Testis (tissue), 2 donors: ENCODE measurements at regions not wholly inside any gene's neighbourhood (a gene's known extent, or its start where the extent isn't known, plus 50 kb on each side); places are given as distances from the start of the nearest gene placed in this dataset.

Source experiments
- DNase-seq: peaks from one replicate; pipeline ENCODE4 v3.0.0-alpha.2; 2019
- H3K27ac ChIP-seq, 2 donors: fragments of 200-600 bp; sonication (generic); one replicate each; pipeline ENCODE4 v1.5.1; 2019
- H3K27me3 ChIP-seq: fragments of 200-600 bp; sonication (generic); one replicate; pipeline ENCODE4 v1.5.1; 2019
- H3K36me3 ChIP-seq: fragments of 200-600 bp; sonication (generic); one replicate; pipeline ENCODE4 v1.5.1; 2017; ENCODE audit warnings: low read depth; ENCODE audit errors: missing control alignments
- H3K4me1 ChIP-seq: fragments of 200-600 bp; sonication (generic); one replicate; pipeline ENCODE4 v1.5.1; 2019
- H3K4me3 ChIP-seq, 2 donors: fragments of 200-600 bp; sonication (generic); one replicate each; pipeline ENCODE4 v1.5.1; 2017 to 2019
- H3K9me3 ChIP-seq: fragments of 200-600 bp; sonication (generic); one replicate; pipeline ENCODE4 v1.5.1; 2017
- CTCF ChIP-seq, 3 experiments: fragments of 450-650 bp in 2 of 3; fragments of 200-600 bp in 1 of 3; sonication (generic) in 1 of 3; IDR thresholded peaks; one replicate each; pipeline ENCODE4 v1.5.1; 2016 to 2019; ENCODE audit warnings: antibody characterized with exemption in 3 of 3, mild to moderate bottlenecking in 2 of 3, moderate library complexity in 1 of 3
- POLR2A ChIP-seq: fragments of 450-650 bp; IDR thresholded peaks from one replicate; pipeline ENCODE4 v1.6.1; 2017; ENCODE audit warnings: antibody characterized with exemption, mild to moderate bottlenecking, moderate library complexity
- WGBS, 2 donors: methylation state at CpG; one replicate each; pipeline ENCODE4 v1.1.5; 2018; 5-methylcytosine and 5-hydroxymethylcytosine counted together
- intact Hi-C: fragments of 100-400 bp; cut with DNase I; formaldehyde crosslinking; loops from one replicate; pipeline ENCODE4 v1.15.1; 2023; ENCODE audit warnings: low total_unique reads

- Histone ChIP-seq H3K27me3 (no peaks in the 10 kb centered on the region), H3K4me3 (no peak overlapping the region), H3K4me1 (no peaks in the 10 kb centered on the region), H3K27ac (no peak overlapping the region), H3K36me3 (no peaks in the 10 kb centered on the region), H3K9me3 (no peaks in the 10 kb centered on the region)
- TF ChIP-seq CTCF (IDR thresholded peaks at IDR 0.05) (no peak), POLR2A (no peak)
- DNase-seq, result no peak
- WGBS, 2 donors, result 91 to 92% methylated on average over 8 of the region's 8 CpGs
- intact Hi-C loops, result no loop called here
Observed at GRCh38 chr2:7450188-7450832, 533.1 kb downstream of the RNF144A start.

- Histone ChIP-seq H3K4me1 (no peaks in the 10 kb centered on the region), H3K27ac (no peak overlapping the region), H3K36me3 (no peaks in the 10 kb centered on the region), H3K27me3 (no peaks in the 10 kb centered on the region), H3K9me3 (no peaks in the 10 kb centered on the region), H3K4me3 (no peak overlapping the region)
- intact Hi-C loops, result no loop called here
- 76 to 86% methylated on average over 7 of the region's 7 CpGs for WGBS, 2 donors
- TF ChIP-seq CTCF (IDR thresholded peaks at IDR 0.05) (no peak), POLR2A (no peak)
- DNase-seq, result no peak
Observed at GRCh38 chr2:7450833-7451190, 533.6 kb downstream of the RNF144A start.

DNA sequence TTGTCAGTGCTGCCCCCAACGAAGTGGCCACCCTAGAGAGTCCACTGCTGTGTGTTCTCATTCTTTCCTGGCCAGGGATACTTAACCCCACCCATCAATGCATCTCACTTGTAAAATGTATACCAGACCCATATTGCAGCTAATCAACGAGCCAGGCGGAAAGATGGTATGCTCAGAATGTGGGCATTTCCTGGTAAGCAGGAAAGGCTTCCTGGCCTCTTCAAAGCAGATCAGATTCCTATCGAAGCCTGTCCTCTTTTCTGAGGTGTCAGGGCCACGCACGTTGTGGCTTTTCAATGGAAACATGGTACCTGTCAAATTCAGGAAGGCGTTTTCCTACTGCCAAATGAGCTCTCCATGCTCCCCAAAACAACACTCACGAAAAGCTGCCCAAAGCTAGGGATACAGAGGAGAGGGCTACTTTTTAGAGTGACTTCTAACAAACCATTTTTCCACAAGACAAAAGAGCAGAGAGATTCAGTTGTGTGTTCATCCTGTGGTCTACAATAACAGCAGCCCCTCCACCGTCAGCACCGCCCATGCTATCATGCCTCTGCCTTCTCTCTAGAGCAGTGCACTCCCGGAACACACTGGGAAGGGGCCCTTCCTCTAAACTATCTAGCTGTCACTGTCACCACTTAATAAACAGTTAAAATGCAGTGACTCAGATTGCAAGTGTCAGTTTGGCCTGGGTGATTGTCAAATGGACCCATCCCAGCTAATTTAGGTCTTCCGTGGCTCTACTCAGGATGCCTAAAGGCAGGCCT, 535.1 kb downstream of the RNF144A start:
- DNase-seq, result no peak
- H3K27me3 ChIP-seq, result no peaks in the 10 kb centered on the region
- no peak overlapping the region for H3K27ac ChIP-seq
- no peaks in the 10 kb centered on the region for H3K36me3 ChIP-seq
- 72 to 85% methylated on average over 11 to 12 of the region's 12 CpGs for WGBS, 2 donors
- H3K9me3 ChIP-seq, result no peaks in the 10 kb centered on the region
- H3K4me1 ChIP-seq, result no peaks in the 10 kb centered on the region
- no peak overlapping the region for H3K4me3 ChIP-seq
- intact Hi-C loops, result no loop called here
- no peak for TF ChIP-seq POLR2A
- TF ChIP-seq CTCF (IDR thresholded peaks at IDR 0.05), result no peak

DNA sequence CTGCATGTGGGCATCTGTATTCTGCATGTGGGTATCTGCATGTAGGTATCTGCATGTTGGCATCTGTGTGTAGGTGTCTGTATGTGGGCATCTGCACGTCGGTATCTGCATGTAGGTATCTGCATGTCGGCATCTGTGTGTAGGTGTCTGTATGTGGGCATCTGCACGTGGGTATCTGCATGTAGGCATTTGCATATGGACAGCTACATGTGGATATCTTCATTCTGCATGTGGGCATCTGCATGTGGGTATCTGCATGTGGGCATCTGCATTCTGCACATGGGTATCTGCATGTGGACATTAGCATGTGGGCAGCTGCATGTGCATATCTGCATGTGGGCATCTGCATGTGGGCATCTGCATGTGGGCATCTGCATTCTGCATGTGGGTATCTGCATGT, 537.4 kb downstream of the RNF144A start:
- no peak overlapping the region for H3K4me3 ChIP-seq
- H3K36me3 ChIP-seq, result no peaks in the 10 kb centered on the region
- TF ChIP-seq POLR2A (no peak), CTCF (IDR thresholded peaks at IDR 0.05) (no peak)
- no peaks in the 10 kb centered on the region for H3K9me3 ChIP-seq
- H3K27ac ChIP-seq, result no peak overlapping the region
- no peak for DNase-seq
- H3K27me3 ChIP-seq, result no peaks in the 10 kb centered on the region
- no peaks in the 10 kb centered on the region for H3K4me1 ChIP-seq
- WGBS, 2 donors, result 83 to 100% methylated on average over 2 to 4 of the region's 4 CpGs
- intact Hi-C loops, result no loop called here

GRCh38 chr2:7456762-7457161, 539.5 kb downstream of the RNF144A start:
- no peak for DNase-seq
- Histone ChIP-seq H3K36me3 (no peaks in the 10 kb centered on the region), H3K27ac (no peak overlapping the region), H3K27me3 (no peaks in the 10 kb centered on the region), H3K4me3 (no peak overlapping the region), H3K4me1 (no peaks in the 10 kb centered on the region), H3K9me3 (no peaks in the 10 kb centered on the region)
- WGBS, 2 donors, result 48 to 49% methylated on average over 13 of the region's 13 CpGs
- intact Hi-C loops, result no loop called here
- TF ChIP-seq POLR2A (no peak), CTCF (IDR thresholded peaks at IDR 0.05) (no peak)
